ENCODE measurements at regions not wholly inside any gene's neighbourhood (a gene's known extent, or its start where the extent isn't known, plus 50 kb on each side); places are given as distances from the start of the nearest gene placed in this dataset.

GRCh38 chr5:145015146-145015545, 820.0 kb downstream of the PRELID2 start:
- Histone ChIP-seq H4K20me1 (ENCODE audit: insufficient read depth, low read length) (no peaks in the 10 kb centered on the region), H2AK9ac (replicated peaks; ENCODE audit: low read depth, low read length, poor library complexity) (no peak overlapping the region), H2BK5ac (ENCODE audit: low read depth, low read length, poor library complexity, severe bottlenecking) (no peak overlapping the region), H3K4me2 (ENCODE audit: low read depth, low read length) (no peak overlapping the region), H3K27me3 (ENCODE audit: control insufficient read depth, insufficient read depth, low read length) (no peaks in the 10 kb centered on the region), H3K79me1 (ENCODE audit: low read depth in 1 of 2, low read length in 2 of 2) (no peaks in the 10 kb centered on the region), H2BK20ac (ENCODE audit: low read depth, low read length) (no peak overlapping the region), H3K4me3 (ENCODE audit: insufficient read depth, low read depth, low read length) (no peak overlapping the region), H3K18ac (ENCODE audit: low read depth, low read length) (no peak overlapping the region), H3K36me3 (ENCODE audit: control insufficient read depth, insufficient read depth, low read length) (no peaks in the 10 kb centered on the region), H3K23ac (ENCODE audit: low read depth, low read length) (no peak overlapping the region), H4K91ac (ENCODE audit: insufficient read depth, low read depth, low read length) (no peak overlapping the region), H3K56ac (ENCODE audit: extremely low read depth, insufficient read depth, low read length) (no peak overlapping the region), H2BK120ac (ENCODE audit: low read depth, low read length) (no peak overlapping the region), H3K4me1 (ENCODE audit: control insufficient read depth, insufficient read depth, low read length) (no peaks in the 10 kb centered on the region), H3K4ac (ENCODE audit: low read depth, low read length) (no peak overlapping the region), H4K5ac (ENCODE audit: low read depth, low read length) (no peak overlapping the region), H3K9me3 (ENCODE audit: control insufficient read depth, insufficient read depth, low read length) (no peaks in the 10 kb centered on the region), H3K14ac (replicated peaks; ENCODE audit: low read depth, low read length) (no peak overlapping the region), H2AFZ (replicated peaks; ENCODE audit: low read length, poor library complexity) (no peak overlapping the region), H2AK5ac (ENCODE audit: low read depth, low read length) (no peak overlapping the region), H3K27ac (ENCODE audit: insufficient read depth, low read length) (no peak overlapping the region), H2BK15ac (ENCODE audit: low read depth, low read length) (no peak overlapping the region), H3K9ac (ENCODE audit: low read depth, low read length) (no peak overlapping the region), H4K8ac (ENCODE audit: low read depth in 2 of 2, low read length in 2 of 2) (no peak overlapping the region), H3K9me1 (ENCODE audit: insufficient read depth, low read length) (no peaks in the 10 kb centered on the region)
- dilution Hi-C loops (cut with HindIII; ENCODE audit: low sequenced_read_pairs, unreplicated experiment) (no loop called here), in situ Hi-C loops (cut with MboI; ENCODE audit: low sequenced_read_pairs) (no loop called here), intact Hi-C loops (cut with micrococcal nuclease) (no loop called here)
- ChIA-PET POLR2A (ENCODE audit: unreplicated experiment) (no interaction called here), CTCF (interaction anchor here (0.6 to 1.7 kb wide), 4 partner anchors 9 to 1128 kb away, joined by 3 to 4 read pairs (median 4); no protein-coding TSS in a partner anchor)
- no peak for TF ChIP-seq MXI1 (IDR thresholded peaks at IDR 0.05; ENCODE audit: borderline replicate concordance, low read depth, low read length)
- no peak for TF ChIP-seq MAZ (IDR thresholded peaks at IDR 0.05; ENCODE audit: borderline replicate concordance, low read depth, low read length)
- TF ChIP-seq CHD1 (IDR thresholded peaks at IDR 0.05; ENCODE audit: low read depth, low read length) = no peak
- no peak for TF ChIP-seq USF2 (IDR thresholded peaks at IDR 0.05; ENCODE audit: low read depth, low read length)
- TF ChIP-seq, protein P1, sequence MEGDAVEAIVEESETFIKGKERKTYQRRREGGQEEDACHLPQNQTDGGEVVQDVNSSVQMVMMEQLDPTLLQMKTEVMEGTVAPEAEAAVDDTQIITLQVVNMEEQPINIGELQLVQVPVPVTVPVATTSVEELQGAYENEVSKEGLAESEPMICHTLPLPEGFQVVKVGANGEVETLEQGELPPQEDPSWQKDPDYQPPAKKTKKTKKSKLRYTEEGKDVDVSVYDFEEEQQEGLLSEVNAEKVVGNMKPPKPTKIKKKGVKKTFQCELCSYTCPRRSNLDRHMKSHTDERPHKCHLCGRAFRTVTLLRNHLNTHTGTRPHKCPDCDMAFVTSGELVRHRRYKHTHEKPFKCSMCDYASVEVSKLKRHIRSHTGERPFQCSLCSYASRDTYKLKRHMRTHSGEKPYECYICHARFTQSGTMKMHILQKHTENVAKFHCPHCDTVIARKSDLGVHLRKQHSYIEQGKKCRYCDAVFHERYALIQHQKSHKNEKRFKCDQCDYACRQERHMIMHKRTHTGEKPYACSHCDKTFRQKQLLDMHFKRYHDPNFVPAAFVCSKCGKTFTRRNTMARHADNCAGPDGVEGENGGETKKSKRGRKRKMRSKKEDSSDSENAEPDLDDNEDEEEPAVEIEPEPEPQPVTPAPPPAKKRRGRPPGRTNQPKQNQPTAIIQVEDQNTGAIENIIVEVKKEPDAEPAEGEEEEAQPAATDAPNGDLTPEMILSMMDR (conservative IDR thresholded peaks at IDR 0.05; ENCODE audit: low read depth, low read length) = no peak
- no peak for TF ChIP-seq RFX5 (IDR thresholded peaks at IDR 0.05; ENCODE audit: low read depth, low read length)
- no peak for TF ChIP-seq RAD21 (IDR thresholded peaks at IDR 0.05; ENCODE audit: low read length)
- TF ChIP-seq POLR2A (IDR thresholded peaks at IDR 0.05; ENCODE audit: low read depth, low read length) = no peak
- TF ChIP-seq BHLHE40 (IDR thresholded peaks at IDR 0.05; ENCODE audit: low read depth, low read length) = no peak
- TF ChIP-seq, protein P2, sequence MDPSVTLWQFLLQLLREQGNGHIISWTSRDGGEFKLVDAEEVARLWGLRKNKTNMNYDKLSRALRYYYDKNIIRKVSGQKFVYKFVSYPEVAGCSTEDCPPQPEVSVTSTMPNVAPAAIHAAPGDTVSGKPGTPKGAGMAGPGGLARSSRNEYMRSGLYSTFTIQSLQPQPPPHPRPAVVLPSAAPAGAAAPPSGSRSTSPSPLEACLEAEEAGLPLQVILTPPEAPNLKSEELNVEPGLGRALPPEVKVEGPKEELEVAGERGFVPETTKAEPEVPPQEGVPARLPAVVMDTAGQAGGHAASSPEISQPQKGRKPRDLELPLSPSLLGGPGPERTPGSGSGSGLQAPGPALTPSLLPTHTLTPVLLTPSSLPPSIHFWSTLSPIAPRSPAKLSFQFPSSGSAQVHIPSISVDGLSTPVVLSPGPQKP (IDR thresholded peaks at IDR 0.05; ENCODE audit: borderline replicate concordance, low read depth, low read length) = no peak
- TF ChIP-seq CEBPB (IDR thresholded peaks at IDR 0.05; ENCODE audit: low read depth, low read length) = no peak
- no peak for TF ChIP-seq RCOR1 (IDR thresholded peaks at IDR 0.05; ENCODE audit: insufficient replicate concordance, low read length)
- no peak for TF ChIP-seq NFE2L2 (IDR thresholded peaks at IDR 0.05; ENCODE audit: low read depth, low read length)
- no peak for TF ChIP-seq MAFK (IDR thresholded peaks at IDR 0.05; ENCODE audit: low read depth, low read length)
- TF ChIP-seq FOS (IDR thresholded peaks at IDR 0.05; ENCODE audit: low read depth, low read length) = no peak
- no peak for TF ChIP-seq SMC3 (IDR thresholded peaks at IDR 0.05; ENCODE audit: low read depth, low read length)
- WGBS, 2 experiments (ENCODE audit: extremely low coverage in 2 of 2, insufficient read length in 1 of 2) = no CpG with 5 or more reads among the region's 1 CpG
- no TSS peak for BruUV-seq (replicated peaks)
- ATAC-seq (ENCODE audit: low read depth) = no peak
- no peak for DNase-seq

Measured in IMR-90 (cell line).